Neural cell (in vitro differentiated cells): ENCODE measurements at regions not wholly inside any gene's neighbourhood (a gene's known extent, or its start where the extent isn't known, plus 50 kb on each side); places are given as distances from the start of the nearest gene placed in this dataset.

Source experiments
- H2AFZ ChIP-seq: fragments of 200-600, 300-800 bp; sonication (generic), shearing (Covaris generic); 2 replicates; pipeline ENCODE4 v1.6.0; 2014; ENCODE audit warnings: low read depth, mild to moderate bottlenecking, antibody characterized with exemption, low read length, moderate library complexity
- H3F3A ChIP-seq: fragments of 200-600 bp; shearing (Covaris generic); 2 replicates; pipeline ENCODE4 v1.6.1; 2016; ENCODE audit warnings: mild to moderate bottlenecking, moderate library complexity, mixed read lengths, antibody characterized with exemption, low read length; ENCODE audit not compliant: insufficient read depth, poor library complexity, severe bottlenecking
- H3K27ac ChIP-seq: fragments of 200-600, 300-800 bp; sonication (generic), shearing (Covaris generic); 2 replicates; pipeline ENCODE4 v1.5.1; 2014; ENCODE audit warnings: mild to moderate bottlenecking, low read length, moderate library complexity
- H3K27me3 ChIP-seq: fragments of 300-800, 200-600 bp; sonication (generic), shearing (Covaris generic); 2 replicates; pipeline ENCODE4 v1.6.0; 2014; ENCODE audit warnings: mild to moderate bottlenecking, low read depth, low read length, moderate library complexity; ENCODE audit not compliant: insufficient read depth
- H3K36me3 ChIP-seq: fragments of 300-800, 200-600 bp; sonication (generic), shearing (Covaris generic); 2 replicates; pipeline ENCODE4 v1.5.1; 2014; ENCODE audit warnings: mild to moderate bottlenecking, antibody characterized with exemption, low read length, moderate library complexity; ENCODE audit not compliant: insufficient read depth
- H3K4me2 ChIP-seq: fragments of 300-800, 200-600 bp; sonication (generic), shearing (Covaris generic); 2 replicates; pipeline ENCODE4 v1.6.0; 2014; ENCODE audit warnings: mild to moderate bottlenecking, low read length
- H3K4me3 ChIP-seq: fragments of 300-800, 200-600 bp; sonication (generic), shearing (Covaris generic); 2 replicates; pipeline ENCODE4 v1.5.1; 2014; ENCODE audit warnings: mild to moderate bottlenecking, low read length, moderate library complexity
- H3K79me2 ChIP-seq: fragments of 200-600 bp; shearing (Covaris generic); replicated peaks from 2 replicates; pipeline ENCODE4 v1.6.0; 2014; ENCODE audit warnings: mild to moderate bottlenecking, low read length, moderate library complexity; ENCODE audit not compliant: insufficient read depth
- H3K9ac ChIP-seq: fragments of 300-800, 200-600 bp; sonication (generic), shearing (Covaris generic); 2 replicates; pipeline ENCODE4 v1.6.1; 2016; ENCODE audit warnings: mild to moderate bottlenecking, low read length, mixed read lengths
- H3K9me2 ChIP-seq: fragments of 200-600 bp; shearing (Covaris generic); 2 replicates; pipeline ENCODE4 v1.6.1; 2016; ENCODE audit warnings: mild to moderate bottlenecking, low read length, mixed read lengths; ENCODE audit not compliant: insufficient read depth
- H3K9me3 ChIP-seq: fragments of 200-600, 300-800 bp; sonication (generic), shearing (Covaris generic); 2 replicates; pipeline ENCODE4 v1.6.1; 2016; ENCODE audit warnings: mild to moderate bottlenecking, mixed run types, low read length, moderate library complexity, mixed read lengths
- H4K20me1 ChIP-seq: fragments of 200-600 bp; shearing (Covaris generic); 2 replicates; pipeline ENCODE4 v1.6.1; 2016; ENCODE audit warnings: mild to moderate bottlenecking, mixed run types; ENCODE audit not compliant: insufficient read depth
- EP300 ChIP-seq: fragments of 450-650 bp; conservative IDR thresholded peaks from 2 replicates; pipeline ENCODE4 v1.6.1; 2014; ENCODE audit warnings: antibody characterized with exemption, mild to moderate bottlenecking, moderate library complexity; ENCODE audit not compliant: poor library complexity, severe bottlenecking
- EZH2 ChIP-seq: fragments of 200-600, 300-800 bp; shearing (Covaris generic), sonication (generic); IDR thresholded peaks from 2 replicates; pipeline ENCODE4 v1.6.1; 2014; ENCODE audit warnings: antibody characterized with exemption, low read length, borderline replicate concordance, mild to moderate bottlenecking; ENCODE audit not compliant: insufficient read depth, poor library complexity, severe bottlenecking
- MXI1 ChIP-seq: fragments of 450-650 bp; conservative IDR thresholded peaks from 2 replicates; pipeline ENCODE4 v1.6.1; 2014; ENCODE audit warnings: antibody characterized with exemption, mild to moderate bottlenecking; ENCODE audit not compliant: poor library complexity, severe bottlenecking
- POLR2AphosphoS5 ChIP-seq: IDR thresholded peaks from 2 replicates; pipeline ENCODE4 v1.6.1; 2012
- RAD21 ChIP-seq: fragments of 450-650 bp; conservative IDR thresholded peaks from 2 replicates; pipeline ENCODE4 v1.6.1; 2014; ENCODE audit warnings: antibody characterized with exemption, mild to moderate bottlenecking, moderate library complexity
- SMC3 ChIP-seq: fragments of 450-650 bp; conservative IDR thresholded peaks from 2 replicates; pipeline ENCODE4 v1.6.1; 2014; ENCODE audit warnings: antibody characterized with exemption, mild to moderate bottlenecking, moderate library complexity; ENCODE audit not compliant: poor library complexity
- TAF1 ChIP-seq: IDR thresholded peaks from 2 replicates; pipeline ENCODE4 v1.6.1; 2012; ENCODE audit warnings: low read depth
- TF ChIP-seq, protein P1 (sequence below): IDR thresholded peaks from 2 replicates; pipeline ENCODE4 v1.6.1; 2012; ENCODE audit warnings: borderline replicate concordance
- TF ChIP-seq, protein P2 (sequence below): fragments of 450-650 bp; IDR thresholded peaks from 2 replicates; pipeline ENCODE4 v1.5.1; 2014; ENCODE audit warnings: antibody characterized with exemption, mild to moderate bottlenecking, moderate library complexity; ENCODE audit not compliant: poor library complexity, severe bottlenecking

DNA sequence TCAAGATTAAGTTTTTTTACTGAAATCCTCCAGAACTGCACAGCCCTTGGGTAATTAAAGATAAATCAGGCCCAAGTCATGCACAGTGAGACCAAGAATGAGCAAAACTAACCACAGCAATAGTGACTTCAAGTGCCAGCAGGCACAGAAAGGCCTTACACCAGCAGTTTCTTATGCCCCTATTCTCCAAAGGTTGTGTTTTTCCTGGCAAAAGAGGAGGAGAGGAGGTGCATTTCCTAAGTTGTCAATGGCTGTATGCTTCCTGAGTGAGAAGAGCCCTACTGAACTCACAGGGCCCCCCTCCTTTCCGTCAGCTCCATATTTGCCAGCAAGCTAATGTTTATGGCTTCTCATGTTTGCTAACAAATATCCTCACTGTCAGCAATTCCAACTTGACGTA lies 418.7 kb upstream of the INTU start:
- Histone ChIP-seq H3K27me3 (no peaks in the 10 kb centered on the region), H3K79me2 (no peaks in the 10 kb centered on the region), H3K9me3 (no peaks in the 10 kb centered on the region), H2AFZ (no peak overlapping the region), H4K20me1 (no peaks in the 10 kb centered on the region), H3K36me3 (no peaks in the 10 kb centered on the region), H3K9ac (no peak overlapping the region), H3F3A (no peaks in the 10 kb centered on the region), H3K27ac (no peak overlapping the region), H3K4me3 (no peak overlapping the region), H3K9me2 (no peaks in the 10 kb centered on the region), H3K4me2 (no peak overlapping the region)
- TF ChIP-seq EP300, result no peak
- TF ChIP-seq POLR2AphosphoS5, result no peak
- TF ChIP-seq, protein P1, sequence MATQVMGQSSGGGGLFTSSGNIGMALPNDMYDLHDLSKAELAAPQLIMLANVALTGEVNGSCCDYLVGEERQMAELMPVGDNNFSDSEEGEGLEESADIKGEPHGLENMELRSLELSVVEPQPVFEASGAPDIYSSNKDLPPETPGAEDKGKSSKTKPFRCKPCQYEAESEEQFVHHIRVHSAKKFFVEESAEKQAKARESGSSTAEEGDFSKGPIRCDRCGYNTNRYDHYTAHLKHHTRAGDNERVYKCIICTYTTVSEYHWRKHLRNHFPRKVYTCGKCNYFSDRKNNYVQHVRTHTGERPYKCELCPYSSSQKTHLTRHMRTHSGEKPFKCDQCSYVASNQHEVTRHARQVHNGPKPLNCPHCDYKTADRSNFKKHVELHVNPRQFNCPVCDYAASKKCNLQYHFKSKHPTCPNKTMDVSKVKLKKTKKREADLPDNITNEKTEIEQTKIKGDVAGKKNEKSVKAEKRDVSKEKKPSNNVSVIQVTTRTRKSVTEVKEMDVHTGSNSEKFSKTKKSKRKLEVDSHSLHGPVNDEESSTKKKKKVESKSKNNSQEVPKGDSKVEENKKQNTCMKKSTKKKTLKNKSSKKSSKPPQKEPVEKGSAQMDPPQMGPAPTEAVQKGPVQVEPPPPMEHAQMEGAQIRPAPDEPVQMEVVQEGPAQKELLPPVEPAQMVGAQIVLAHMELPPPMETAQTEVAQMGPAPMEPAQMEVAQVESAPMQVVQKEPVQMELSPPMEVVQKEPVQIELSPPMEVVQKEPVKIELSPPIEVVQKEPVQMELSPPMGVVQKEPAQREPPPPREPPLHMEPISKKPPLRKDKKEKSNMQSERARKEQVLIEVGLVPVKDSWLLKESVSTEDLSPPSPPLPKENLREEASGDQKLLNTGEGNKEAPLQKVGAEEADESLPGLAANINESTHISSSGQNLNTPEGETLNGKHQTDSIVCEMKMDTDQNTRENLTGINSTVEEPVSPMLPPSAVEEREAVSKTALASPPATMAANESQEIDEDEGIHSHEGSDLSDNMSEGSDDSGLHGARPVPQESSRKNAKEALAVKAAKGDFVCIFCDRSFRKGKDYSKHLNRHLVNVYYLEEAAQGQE, result no peak
- no peak for TF ChIP-seq EZH2
- TF ChIP-seq, protein P2, sequence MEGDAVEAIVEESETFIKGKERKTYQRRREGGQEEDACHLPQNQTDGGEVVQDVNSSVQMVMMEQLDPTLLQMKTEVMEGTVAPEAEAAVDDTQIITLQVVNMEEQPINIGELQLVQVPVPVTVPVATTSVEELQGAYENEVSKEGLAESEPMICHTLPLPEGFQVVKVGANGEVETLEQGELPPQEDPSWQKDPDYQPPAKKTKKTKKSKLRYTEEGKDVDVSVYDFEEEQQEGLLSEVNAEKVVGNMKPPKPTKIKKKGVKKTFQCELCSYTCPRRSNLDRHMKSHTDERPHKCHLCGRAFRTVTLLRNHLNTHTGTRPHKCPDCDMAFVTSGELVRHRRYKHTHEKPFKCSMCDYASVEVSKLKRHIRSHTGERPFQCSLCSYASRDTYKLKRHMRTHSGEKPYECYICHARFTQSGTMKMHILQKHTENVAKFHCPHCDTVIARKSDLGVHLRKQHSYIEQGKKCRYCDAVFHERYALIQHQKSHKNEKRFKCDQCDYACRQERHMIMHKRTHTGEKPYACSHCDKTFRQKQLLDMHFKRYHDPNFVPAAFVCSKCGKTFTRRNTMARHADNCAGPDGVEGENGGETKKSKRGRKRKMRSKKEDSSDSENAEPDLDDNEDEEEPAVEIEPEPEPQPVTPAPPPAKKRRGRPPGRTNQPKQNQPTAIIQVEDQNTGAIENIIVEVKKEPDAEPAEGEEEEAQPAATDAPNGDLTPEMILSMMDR, result no peak
- TF ChIP-seq MXI1, result no peak
- TF ChIP-seq TAF1, result no peak
- no peak for TF ChIP-seq RAD21
- no peak for TF ChIP-seq SMC3

DNA sequence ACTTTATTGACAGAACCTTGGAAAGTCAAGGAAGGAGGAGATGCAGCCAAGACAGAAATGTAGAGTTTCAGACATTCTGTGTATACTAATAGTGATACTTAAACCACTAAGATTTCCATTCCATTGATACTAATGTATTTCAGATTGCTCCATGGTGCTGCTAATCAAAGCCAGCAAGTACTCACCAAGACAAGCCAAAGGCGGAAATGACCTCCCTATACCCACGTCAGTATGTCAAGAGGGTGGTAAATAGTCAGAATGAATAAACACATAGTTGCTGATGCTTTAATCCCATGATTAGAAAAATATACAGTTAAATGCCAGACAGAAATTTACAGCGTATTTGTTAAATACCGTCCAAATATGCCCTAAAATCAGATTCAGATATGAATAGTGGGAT lies 417.8 kb upstream of the INTU start:
- Histone ChIP-seq H3F3A (no peaks in the 10 kb centered on the region), H4K20me1 (no peaks in the 10 kb centered on the region), H3K4me3 (no peak overlapping the region), H3K9me2 (no peaks in the 10 kb centered on the region), H3K27ac (no peak overlapping the region), H3K4me2 (no peak overlapping the region), H3K9ac (no peak overlapping the region), H3K79me2 (no peaks in the 10 kb centered on the region), H3K9me3 (no peaks in the 10 kb centered on the region), H3K36me3 (no peaks in the 10 kb centered on the region), H3K27me3 (no peaks in the 10 kb centered on the region), H2AFZ (no peak overlapping the region)
- TF ChIP-seq TAF1 (no peak), POLR2AphosphoS5 (no peak), RAD21 (no peak), MXI1 (no peak), EP300 (no peak), EZH2 (no peak), SMC3 (no peak)
- TF ChIP-seq, protein P1, result no peak
- TF ChIP-seq, protein P2, result no peak
